VCaP (cell line): ENCODE measurements at regions not wholly inside any gene's neighbourhood (a gene's known extent, or its start where the extent isn't known, plus 50 kb on each side); places are given as distances from the start of the nearest gene placed in this dataset.

Experiments used
- H3K27ac ChIP-seq: fragments of 450-650 bp; 2 replicates; pipeline ENCODE4 v1.5.1; 2017
- TF ChIP-seq, protein P1 (sequence below): fragments of 450-650 bp; conservative IDR thresholded peaks from 2 replicates; pipeline ENCODE4 v1.5.1; 2017; ENCODE audit warnings: mild to moderate bottlenecking, moderate library complexity

DNA sequence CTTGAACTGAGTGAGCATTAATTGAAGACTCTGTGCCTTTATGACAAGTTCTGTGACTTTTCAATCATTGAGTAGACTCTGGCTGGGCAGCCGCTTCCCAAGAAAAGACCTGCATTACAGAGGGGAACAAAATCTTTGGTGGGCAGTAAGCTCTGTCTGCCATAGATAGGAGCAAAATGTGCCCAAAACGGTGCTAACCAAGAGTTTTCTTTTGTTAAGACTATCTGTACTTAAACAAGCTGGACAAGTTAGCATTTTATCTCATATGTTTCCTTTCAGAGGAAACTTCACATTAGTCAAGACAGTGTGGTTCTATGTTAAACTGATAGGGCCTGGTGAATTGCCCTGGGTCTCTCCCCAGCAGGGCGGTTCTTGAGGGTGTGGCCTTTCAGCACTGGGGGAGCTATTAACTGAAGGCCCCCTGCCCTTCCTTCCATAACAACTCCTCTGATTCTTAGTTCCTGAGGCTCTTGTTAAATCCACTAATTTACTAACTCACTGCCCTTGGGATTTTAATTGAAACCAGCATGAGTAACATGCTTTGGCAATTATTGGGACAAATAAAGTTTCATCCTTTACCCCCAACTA, 219.6 kb downstream of the KTN1 start:
- TF ChIP-seq, protein P1, sequence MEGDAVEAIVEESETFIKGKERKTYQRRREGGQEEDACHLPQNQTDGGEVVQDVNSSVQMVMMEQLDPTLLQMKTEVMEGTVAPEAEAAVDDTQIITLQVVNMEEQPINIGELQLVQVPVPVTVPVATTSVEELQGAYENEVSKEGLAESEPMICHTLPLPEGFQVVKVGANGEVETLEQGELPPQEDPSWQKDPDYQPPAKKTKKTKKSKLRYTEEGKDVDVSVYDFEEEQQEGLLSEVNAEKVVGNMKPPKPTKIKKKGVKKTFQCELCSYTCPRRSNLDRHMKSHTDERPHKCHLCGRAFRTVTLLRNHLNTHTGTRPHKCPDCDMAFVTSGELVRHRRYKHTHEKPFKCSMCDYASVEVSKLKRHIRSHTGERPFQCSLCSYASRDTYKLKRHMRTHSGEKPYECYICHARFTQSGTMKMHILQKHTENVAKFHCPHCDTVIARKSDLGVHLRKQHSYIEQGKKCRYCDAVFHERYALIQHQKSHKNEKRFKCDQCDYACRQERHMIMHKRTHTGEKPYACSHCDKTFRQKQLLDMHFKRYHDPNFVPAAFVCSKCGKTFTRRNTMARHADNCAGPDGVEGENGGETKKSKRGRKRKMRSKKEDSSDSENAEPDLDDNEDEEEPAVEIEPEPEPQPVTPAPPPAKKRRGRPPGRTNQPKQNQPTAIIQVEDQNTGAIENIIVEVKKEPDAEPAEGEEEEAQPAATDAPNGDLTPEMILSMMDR, result no peak

DNA sequence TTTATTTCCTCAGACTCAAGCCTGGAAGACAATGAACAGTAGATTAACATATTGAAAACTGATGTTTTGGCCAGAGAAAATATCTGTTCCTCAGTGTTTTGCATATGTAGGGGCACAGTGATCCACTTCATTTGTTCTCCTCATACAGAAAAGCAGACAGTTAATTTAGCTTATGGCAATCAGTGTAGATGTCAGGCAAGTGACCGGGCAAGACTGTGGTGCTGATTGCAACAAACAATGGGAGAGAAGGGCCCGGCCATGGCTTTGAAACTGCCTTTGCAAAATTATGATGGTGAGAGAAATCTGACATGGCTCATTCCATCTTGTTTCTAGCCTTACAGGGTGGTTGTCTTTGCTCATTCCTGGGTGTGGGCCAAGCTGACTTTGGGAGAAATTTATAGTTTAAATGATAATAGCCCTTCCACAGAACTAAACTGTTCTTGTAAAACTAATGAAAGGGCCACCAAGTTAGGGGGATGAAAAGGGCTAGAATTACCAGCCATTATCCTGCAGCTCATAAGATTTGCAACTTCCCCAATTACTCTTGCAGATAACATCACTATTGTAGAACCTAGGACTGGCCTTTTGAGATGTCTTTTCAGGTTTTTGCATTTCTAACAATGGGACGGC, 220.3 kb downstream of the KTN1 start:
- TF ChIP-seq, protein P1, result no peak
- no peak overlapping the region for H3K27ac ChIP-seq

More for the DNA sequence above, 219.6 kb downstream of the KTN1 start:
- H3K27ac ChIP-seq, result no peak overlapping the region

DNA sequence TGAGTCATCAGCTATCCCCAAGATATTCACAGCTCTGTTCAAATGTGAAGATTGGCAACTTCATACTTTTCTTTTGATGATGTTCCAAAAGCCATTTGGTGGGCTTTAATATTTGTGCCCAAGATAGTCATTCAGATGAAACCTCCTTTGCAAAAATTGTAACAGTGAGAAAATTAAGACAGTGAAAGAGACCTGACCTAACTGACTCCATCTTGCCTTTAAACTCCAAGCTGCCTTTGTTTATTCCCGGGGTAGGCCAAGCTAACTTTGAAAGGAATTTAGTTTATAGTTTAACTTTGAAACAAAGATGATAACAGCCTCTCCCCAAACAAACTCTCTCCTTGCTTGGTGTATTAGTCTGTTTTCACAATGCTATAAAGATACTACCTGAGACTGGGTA, 221.1 kb downstream of the KTN1 start:
- H3K27ac ChIP-seq, result no peak overlapping the region

DNA sequence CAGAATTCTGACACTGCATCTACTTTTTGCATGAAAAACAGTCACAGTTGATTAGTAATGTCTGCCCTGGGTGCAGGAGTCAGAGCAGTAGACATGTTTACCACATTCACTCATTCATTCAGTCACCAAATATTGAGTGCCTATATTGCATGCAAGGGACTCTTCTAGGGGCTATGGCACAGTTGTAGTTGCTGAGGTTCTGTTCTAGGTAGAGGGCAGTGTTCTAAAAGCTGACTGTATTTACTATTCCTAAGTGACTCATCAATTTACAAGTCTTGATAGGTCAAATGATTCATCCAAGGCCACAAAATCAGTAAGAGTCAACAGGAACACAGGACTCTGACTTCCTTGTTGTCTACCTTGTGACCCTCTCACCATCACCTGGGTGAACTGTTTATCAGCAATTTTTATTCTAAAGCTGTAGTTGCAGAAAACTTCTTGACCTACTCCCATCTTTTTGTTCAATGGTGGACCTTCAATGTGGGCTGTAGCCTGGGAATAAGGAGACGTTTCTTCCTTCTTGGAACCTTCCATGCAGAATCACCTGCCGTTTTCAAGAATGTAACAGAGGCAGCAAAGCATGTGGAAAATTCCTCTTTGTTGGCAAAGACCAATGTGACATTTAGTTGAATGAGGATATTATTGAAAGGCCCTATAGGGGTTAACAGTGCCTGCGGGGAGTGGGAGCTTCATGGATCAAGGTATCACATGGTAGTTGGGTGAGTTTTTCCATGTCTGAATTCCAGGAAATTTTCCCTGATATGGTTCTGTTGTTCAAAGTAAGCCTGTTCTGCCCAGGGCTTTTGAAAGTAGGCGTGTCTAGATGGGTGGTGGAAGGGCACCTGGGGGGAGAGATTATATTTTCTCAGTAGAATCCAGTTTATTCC, 223.2 kb downstream of the KTN1 start:
- TF ChIP-seq, protein P1, result no peak
- no peak overlapping the region for H3K27ac ChIP-seq

More for the DNA sequence above, 221.1 kb downstream of the KTN1 start:
- TF ChIP-seq, protein P1, result no peak

DNA sequence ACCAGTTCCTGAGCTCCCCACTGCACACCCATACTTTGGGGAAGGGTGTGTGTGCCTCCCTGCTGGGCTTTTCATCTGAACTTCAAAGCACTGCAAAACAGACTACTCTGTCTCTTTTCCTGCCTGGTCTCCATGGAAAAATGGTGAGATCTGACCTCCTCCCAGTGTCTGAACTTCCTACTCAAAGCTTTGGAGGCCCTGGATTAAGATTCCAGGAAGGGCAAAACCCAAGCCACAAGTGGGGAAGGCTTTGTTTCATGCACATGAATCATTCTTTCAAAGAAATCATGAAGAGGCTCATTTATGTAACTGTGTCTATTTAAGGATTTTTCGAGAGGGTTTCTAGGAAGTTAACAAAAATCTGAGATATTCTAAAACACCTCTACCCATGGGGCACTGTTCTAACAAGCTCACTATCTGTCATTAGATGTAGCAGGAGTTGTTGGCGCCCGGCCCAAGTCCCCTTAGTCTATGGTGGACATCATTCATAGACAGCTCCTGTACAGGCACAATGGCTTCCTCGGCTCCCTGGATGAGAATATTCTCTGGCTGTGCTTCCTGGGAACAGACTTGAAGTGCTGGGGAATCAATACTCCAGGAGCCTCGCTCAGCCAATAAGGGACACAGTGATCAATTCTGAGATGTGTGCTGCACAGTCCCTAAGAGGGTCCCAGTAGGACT, 224.0 kb downstream of the KTN1 start:
- TF ChIP-seq, protein P1, result no peak
- H3K27ac ChIP-seq, result no peak overlapping the region

DNA sequence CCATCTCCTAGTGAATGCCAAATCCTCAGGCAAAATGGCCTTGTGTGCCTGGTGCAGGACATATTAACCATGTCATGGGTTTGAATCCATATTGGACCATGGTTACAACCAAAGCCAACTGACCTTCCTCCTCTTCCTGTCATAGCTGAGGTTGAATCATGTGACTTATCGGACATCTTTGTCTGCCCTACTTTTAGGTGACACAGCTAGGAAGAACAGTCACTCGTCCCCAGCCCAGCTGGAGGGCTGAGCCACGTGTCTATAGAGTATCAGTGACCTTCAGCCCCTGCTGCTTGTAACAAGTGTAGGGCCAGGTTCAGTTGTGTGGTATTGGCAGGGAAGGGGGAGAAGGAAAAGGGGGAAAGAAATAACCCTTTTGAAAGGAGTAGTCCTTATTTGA, 225.2 kb downstream of the KTN1 start:
- no peak overlapping the region for H3K27ac ChIP-seq
- TF ChIP-seq, protein P1, result no peak
